ENCODE measurements at regions not wholly inside any gene's neighbourhood (a gene's known extent, or its start where the extent isn't known, plus 50 kb on each side); places are given as distances from the start of the nearest gene placed in this dataset.

DNA sequence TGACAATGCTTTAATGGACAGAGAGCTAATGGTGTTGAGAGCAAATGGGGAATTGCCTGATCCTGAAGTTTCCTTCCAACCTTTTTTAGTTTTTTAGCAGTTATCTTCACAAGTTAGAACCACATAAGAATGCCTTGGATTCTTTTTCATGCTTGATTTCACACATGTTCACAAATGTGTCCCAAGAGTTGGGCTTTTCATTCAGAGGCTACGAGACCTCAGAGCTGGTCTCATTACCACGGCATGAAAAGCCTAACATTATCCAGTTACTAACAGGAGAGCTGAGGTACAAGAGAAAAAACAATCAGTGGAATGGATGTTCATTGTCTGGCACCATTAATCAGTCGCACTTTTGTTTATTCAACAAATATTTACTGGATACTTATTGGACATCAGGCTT lies 340.6 kb downstream of the ZNF326 start:
- H3K9me2 ChIP-seq (ENCODE audit: insufficient read depth), result no peaks in the 10 kb centered on the region
- CTCF ChIA-PET, result no interaction called here
- no peaks in the 10 kb centered on the region for H3K4me1 ChIP-seq (ENCODE audit: control insufficient read depth in 1 of 2, insufficient read depth in 2 of 2, low read length in 2 of 2)
- no peak overlapping the region for H3K27ac ChIP-seq (ENCODE audit: low read depth, low read length)
- no peaks in the 10 kb centered on the region; the same call in 1 of the 2 replicates for H4K20me1 ChIP-seq (ENCODE audit: insufficient read depth)
- intact Hi-C loops (cut with micrococcal nuclease), result no loop called here
- no peak overlapping the region for H3K4me3 ChIP-seq (replicated peaks in 1 of 2; ENCODE audit: low read depth in 1 of 2, low read length in 2 of 2)
- no peak overlapping the region for H2AFZ ChIP-seq (ENCODE audit: low read depth, low read length, poor library complexity, severe bottlenecking)
- RAD21 ChIA-PET (ENCODE audit: low non-redundant PET in 1 of 2, low total read pairs in 2 of 2, uncharacterized antibody in 2 of 2, unreplicated experiment in 2 of 2), result no interaction called here
- DNase-seq (ENCODE audit: low read depth, low spot score) (no peak), ATAC-seq (no peak)
- H3K36me3 ChIP-seq (ENCODE audit: control insufficient read depth in 1 of 2, insufficient read depth in 2 of 2, low read length in 2 of 2), result no peaks in the 10 kb centered on the region
- no peak overlapping the region for H3K4me2 ChIP-seq (ENCODE audit: low read length)
- TF ChIP-seq FOSL1 (IDR thresholded peaks at IDR 0.05; ENCODE audit: low read depth), result no peak
- no peak for TF ChIP-seq EZH2 (IDR thresholded peaks at IDR 0.05)
- TF ChIP-seq, protein P1, sequence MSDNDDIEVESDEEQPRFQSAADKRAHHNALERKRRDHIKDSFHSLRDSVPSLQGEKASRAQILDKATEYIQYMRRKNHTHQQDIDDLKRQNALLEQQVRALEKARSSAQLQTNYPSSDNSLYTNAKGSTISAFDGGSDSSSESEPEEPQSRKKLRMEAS (IDR thresholded peaks at IDR 0.05), result no peak
- no peak for TF ChIP-seq POLR2AphosphoS5 (IDR thresholded peaks at IDR 0.05; ENCODE audit: low read depth, low read length)
- no peak for TF ChIP-seq SRF (IDR thresholded peaks at IDR 0.05; ENCODE audit: low read depth)
- TF ChIP-seq JUND (IDR thresholded peaks at IDR 0.05), result no peak
- no peak for TF ChIP-seq TCF7L2 (IDR thresholded peaks at IDR 0.05; ENCODE audit: borderline replicate concordance, extremely low read depth, insufficient read depth, insufficient read length)
- TF ChIP-seq SP1 (IDR thresholded peaks at IDR 0.05; ENCODE audit: low read depth), result no peak
- no peak for TF ChIP-seq POLR2A (IDR thresholded peaks at IDR 0.05; ENCODE audit: borderline replicate concordance, extremely low read depth, insufficient read depth, insufficient read length)
- no peak for TF ChIP-seq EZH2phosphoT487 (IDR thresholded peaks at IDR 0.05; ENCODE audit: borderline replicate concordance)
- TF ChIP-seq, protein P2, sequence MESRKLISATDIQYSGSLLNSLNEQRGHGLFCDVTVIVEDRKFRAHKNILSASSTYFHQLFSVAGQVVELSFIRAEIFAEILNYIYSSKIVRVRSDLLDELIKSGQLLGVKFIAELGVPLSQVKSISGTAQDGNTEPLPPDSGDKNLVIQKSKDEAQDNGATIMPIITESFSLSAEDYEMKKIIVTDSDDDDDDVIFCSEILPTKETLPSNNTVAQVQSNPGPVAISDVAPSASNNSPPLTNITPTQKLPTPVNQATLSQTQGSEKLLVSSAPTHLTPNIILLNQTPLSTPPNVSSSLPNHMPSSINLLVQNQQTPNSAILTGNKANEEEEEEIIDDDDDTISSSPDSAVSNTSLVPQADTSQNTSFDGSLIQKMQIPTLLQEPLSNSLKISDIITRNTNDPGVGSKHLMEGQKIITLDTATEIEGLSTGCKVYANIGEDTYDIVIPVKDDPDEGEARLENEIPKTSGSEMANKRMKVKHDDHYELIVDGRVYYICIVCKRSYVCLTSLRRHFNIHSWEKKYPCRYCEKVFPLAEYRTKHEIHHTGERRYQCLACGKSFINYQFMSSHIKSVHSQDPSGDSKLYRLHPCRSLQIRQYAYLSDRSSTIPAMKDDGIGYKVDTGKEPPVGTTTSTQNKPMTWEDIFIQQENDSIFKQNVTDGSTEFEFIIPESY (IDR thresholded peaks at IDR 0.05; ENCODE audit: extremely low read depth, insufficient replicate concordance, low read length), result no peak
- no peak for TF ChIP-seq CEBPB (IDR thresholded peaks at IDR 0.05; ENCODE audit: low read depth)
- TF ChIP-seq ZNF274 (IDR thresholded peaks at IDR 0.05; ENCODE audit: low read depth, low read length), result no peak
- TF ChIP-seq ZFX (IDR thresholded peaks at IDR 0.05), result no peak
- TF ChIP-seq SIN3A (IDR thresholded peaks at IDR 0.05; ENCODE audit: low read depth), result no peak
- TF ChIP-seq, protein P3, sequence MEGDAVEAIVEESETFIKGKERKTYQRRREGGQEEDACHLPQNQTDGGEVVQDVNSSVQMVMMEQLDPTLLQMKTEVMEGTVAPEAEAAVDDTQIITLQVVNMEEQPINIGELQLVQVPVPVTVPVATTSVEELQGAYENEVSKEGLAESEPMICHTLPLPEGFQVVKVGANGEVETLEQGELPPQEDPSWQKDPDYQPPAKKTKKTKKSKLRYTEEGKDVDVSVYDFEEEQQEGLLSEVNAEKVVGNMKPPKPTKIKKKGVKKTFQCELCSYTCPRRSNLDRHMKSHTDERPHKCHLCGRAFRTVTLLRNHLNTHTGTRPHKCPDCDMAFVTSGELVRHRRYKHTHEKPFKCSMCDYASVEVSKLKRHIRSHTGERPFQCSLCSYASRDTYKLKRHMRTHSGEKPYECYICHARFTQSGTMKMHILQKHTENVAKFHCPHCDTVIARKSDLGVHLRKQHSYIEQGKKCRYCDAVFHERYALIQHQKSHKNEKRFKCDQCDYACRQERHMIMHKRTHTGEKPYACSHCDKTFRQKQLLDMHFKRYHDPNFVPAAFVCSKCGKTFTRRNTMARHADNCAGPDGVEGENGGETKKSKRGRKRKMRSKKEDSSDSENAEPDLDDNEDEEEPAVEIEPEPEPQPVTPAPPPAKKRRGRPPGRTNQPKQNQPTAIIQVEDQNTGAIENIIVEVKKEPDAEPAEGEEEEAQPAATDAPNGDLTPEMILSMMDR (IDR thresholded peaks at IDR 0.05 in 2 of 3, conservative IDR thresholded peaks at IDR 0.05 in 1 of 3; ENCODE audit: borderline replicate concordance in 1 of 3, insufficient read depth in 1 of 3, low read depth in 2 of 3, low read length in 2 of 3), result no peak
- TF ChIP-seq, protein P4, sequence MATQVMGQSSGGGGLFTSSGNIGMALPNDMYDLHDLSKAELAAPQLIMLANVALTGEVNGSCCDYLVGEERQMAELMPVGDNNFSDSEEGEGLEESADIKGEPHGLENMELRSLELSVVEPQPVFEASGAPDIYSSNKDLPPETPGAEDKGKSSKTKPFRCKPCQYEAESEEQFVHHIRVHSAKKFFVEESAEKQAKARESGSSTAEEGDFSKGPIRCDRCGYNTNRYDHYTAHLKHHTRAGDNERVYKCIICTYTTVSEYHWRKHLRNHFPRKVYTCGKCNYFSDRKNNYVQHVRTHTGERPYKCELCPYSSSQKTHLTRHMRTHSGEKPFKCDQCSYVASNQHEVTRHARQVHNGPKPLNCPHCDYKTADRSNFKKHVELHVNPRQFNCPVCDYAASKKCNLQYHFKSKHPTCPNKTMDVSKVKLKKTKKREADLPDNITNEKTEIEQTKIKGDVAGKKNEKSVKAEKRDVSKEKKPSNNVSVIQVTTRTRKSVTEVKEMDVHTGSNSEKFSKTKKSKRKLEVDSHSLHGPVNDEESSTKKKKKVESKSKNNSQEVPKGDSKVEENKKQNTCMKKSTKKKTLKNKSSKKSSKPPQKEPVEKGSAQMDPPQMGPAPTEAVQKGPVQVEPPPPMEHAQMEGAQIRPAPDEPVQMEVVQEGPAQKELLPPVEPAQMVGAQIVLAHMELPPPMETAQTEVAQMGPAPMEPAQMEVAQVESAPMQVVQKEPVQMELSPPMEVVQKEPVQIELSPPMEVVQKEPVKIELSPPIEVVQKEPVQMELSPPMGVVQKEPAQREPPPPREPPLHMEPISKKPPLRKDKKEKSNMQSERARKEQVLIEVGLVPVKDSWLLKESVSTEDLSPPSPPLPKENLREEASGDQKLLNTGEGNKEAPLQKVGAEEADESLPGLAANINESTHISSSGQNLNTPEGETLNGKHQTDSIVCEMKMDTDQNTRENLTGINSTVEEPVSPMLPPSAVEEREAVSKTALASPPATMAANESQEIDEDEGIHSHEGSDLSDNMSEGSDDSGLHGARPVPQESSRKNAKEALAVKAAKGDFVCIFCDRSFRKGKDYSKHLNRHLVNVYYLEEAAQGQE (IDR thresholded peaks at IDR 0.05; ENCODE audit: low read depth), result no peak
- TF ChIP-seq, protein P5, sequence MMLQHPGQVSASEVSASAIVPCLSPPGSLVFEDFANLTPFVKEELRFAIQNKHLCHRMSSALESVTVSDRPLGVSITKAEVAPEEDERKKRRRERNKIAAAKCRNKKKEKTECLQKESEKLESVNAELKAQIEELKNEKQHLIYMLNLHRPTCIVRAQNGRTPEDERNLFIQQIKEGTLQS (IDR thresholded peaks at IDR 0.05), result no peak
- no peak overlapping the region for H3K9ac ChIP-seq (ENCODE audit: low read length)
- no peaks in the 10 kb centered on the region for H3K9me3 ChIP-seq (ENCODE audit: control insufficient read depth in 1 of 2, insufficient read depth in 1 of 2, low read depth in 1 of 2, low read length in 2 of 2)
- no TSS peak for BruUV-seq (replicated peaks)
- no peaks in the 10 kb centered on the region for H3K79me2 ChIP-seq (ENCODE audit: insufficient read depth, low read length)
- POLR2A ChIA-PET, result no interaction called here
- H3K27me3 ChIP-seq (ENCODE audit: insufficient read depth, low read length), result peaks cover 4% of the 10 kb centered on the region; the same call in 1 of the 2 replicates
